ENCODE measurements at regions not wholly inside any gene's neighbourhood (a gene's known extent, or its start where the extent isn't known, plus 50 kb on each side); places are given as distances from the start of the nearest gene placed in this dataset.

DNA sequence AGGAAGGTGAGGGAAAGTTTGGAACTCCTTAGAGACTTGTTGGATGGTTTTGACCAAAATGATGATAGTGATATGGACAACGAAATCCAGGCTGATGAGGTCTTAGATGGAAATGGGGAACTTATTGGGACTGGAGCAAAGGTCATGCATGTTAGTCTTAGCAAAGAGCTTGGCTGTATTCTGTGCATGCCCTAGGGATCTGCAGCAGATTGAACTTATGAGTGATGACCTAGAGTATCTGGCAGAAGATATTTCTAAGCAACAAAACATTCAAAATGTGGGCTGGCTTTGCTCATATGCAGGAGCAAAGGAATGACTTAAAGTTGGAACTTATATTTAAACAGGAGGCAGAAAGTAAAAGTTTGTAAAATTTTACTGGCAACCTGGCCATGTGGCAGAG lies 489.3 kb upstream of the DIPK2B start:
- TF ChIP-seq ZNF830 (tag by site-specific recombination; IDR thresholded peaks at IDR 0.05; ENCODE audit: low read depth) = no peak
- no peak for TF ChIP-seq ZSCAN30 (tag by site-specific recombination; IDR thresholded peaks at IDR 0.05)

Measured in HEK293 (cell line).